ENCODE measurements at regions not wholly inside any gene's neighbourhood (a gene's known extent, or its start where the extent isn't known, plus 50 kb on each side); places are given as distances from the start of the nearest gene placed in this dataset.

- no peaks in the 10 kb centered on the region for H3K9me3 Mint-ChIP-seq
- ATAC-seq (replicated peaks) = no peak
- no peaks in the 10 kb centered on the region for H3K36me3 Mint-ChIP-seq
- DNase-seq = no peak
- no peaks in the 10 kb centered on the region for H3K4me1 Mint-ChIP-seq
- H3K4me3 Mint-ChIP-seq = no peak overlapping the region
- H3K27ac Mint-ChIP-seq = no peak overlapping the region
- no peaks in the 10 kb centered on the region for H3K27me3 Mint-ChIP-seq
Observed at GRCh38 chr2:153027533-153027932, 309.1 kb downstream of the ARL6IP6 start.

GRCh38 chr2:153020201-153020600 lies 301.8 kb downstream of the ARL6IP6 start:
- Mint-ChIP-seq H3K4me1 (no peaks in the 10 kb centered on the region), H3K4me3 (no peak overlapping the region), H3K27me3 (no peaks in the 10 kb centered on the region), H3K27ac (no peak overlapping the region), H3K36me3 (no peaks in the 10 kb centered on the region), H3K9me3 (peaks cover 15 to 19% of the 10 kb centered on the region in 2 donors)
- no peak for ATAC-seq (replicated peaks)
- no peak for DNase-seq

GRCh38 chr2:153005071-153005730 lies 286.8 kb downstream of the ARL6IP6 start:
- H3K4me3 Mint-ChIP-seq = no peak overlapping the region
- no peaks in the 10 kb centered on the region for H3K9me3 Mint-ChIP-seq
- ATAC-seq (replicated peaks) = no peak
- DNase-seq = no peak
- H3K4me1 Mint-ChIP-seq = no peaks in the 10 kb centered on the region
- H3K27ac Mint-ChIP-seq = no peak overlapping the region
- H3K36me3 Mint-ChIP-seq = no peaks in the 10 kb centered on the region
- H3K27me3 Mint-ChIP-seq = no peaks in the 10 kb centered on the region

- ATAC-seq (replicated peaks) = no peak
- no peak overlapping the region for H3K27ac Mint-ChIP-seq
- H3K36me3 Mint-ChIP-seq = no peaks in the 10 kb centered on the region
Observed at GRCh38 chr2:153004627-153005026, 286.2 kb downstream of the ARL6IP6 start.

DNA sequence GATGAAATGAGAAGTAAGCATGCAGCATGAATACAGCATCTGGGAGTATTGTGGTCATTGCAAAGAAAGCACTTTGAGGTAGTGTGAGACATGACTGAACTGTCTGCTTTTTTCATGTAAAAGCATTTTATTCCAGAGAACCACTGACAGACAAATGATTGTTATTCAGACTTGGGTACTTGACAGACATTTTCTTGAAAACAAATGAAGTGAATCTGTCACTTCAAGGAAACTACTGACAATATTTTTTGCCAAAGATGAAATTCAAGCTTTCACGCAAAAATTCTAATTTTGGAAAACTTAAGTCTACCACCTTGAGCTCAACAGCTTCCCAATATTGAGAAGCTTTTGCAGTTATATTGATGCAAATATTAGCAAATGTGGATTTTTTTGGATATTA lies 255.7 kb downstream of the ARL6IP6 start:
- no peaks in the 10 kb centered on the region for H3K36me3 Mint-ChIP-seq
- no peaks in the 10 kb centered on the region for H3K27me3 Mint-ChIP-seq
- DNase-seq (no peak), ATAC-seq (replicated peaks) (no peak)
- peaks cover 0 to 10% of the 10 kb centered on the region in 2 donors for H3K9me3 Mint-ChIP-seq
- H3K27ac Mint-ChIP-seq = no peak overlapping the region
- H3K4me3 Mint-ChIP-seq = no peak overlapping the region
- H3K4me1 Mint-ChIP-seq = no peaks in the 10 kb centered on the region

More at GRCh38 chr2:153004627-153005026, 286.2 kb downstream of the ARL6IP6 start:
- H3K4me1 Mint-ChIP-seq = no peaks in the 10 kb centered on the region
- H3K4me3 Mint-ChIP-seq = no peak overlapping the region
- no peak for DNase-seq
- H3K9me3 Mint-ChIP-seq = no peaks in the 10 kb centered on the region
- no peaks in the 10 kb centered on the region for H3K27me3 Mint-ChIP-seq

GRCh38 chr2:152971685-152972084 lies 253.3 kb downstream of the ARL6IP6 start:
- no peak for DNase-seq
- no peak overlapping the region for H3K4me3 Mint-ChIP-seq
- no peak overlapping the region for H3K27ac Mint-ChIP-seq
- H3K9me3 Mint-ChIP-seq = peaks cover 0 to 10% of the 10 kb centered on the region in 2 donors
- H3K4me1 Mint-ChIP-seq = no peaks in the 10 kb centered on the region
- no peaks in the 10 kb centered on the region for H3K27me3 Mint-ChIP-seq
- ATAC-seq (replicated peaks) = no peak
- no peaks in the 10 kb centered on the region for H3K36me3 Mint-ChIP-seq

DNA sequence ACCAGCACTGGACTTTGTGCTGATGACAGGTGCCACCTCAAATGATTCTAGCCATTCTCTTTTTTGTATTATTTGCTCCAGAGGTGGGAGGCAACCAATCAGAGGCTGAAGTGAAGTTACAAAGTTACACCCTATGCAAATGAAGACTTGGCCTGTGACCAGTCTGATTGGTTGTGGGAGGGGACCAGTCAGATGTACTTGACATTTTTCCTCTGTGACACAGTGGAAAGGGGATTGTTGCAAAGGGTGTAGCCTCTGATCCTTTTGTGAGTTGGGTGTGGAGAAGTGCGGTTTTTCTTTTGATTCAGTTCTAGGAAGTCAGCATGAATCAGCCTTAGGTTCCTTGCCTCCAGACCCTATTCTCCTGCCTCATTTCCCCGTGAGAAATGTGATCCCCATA lies 244.0 kb downstream of the ARL6IP6 start:
- no peaks in the 10 kb centered on the region for H3K27me3 Mint-ChIP-seq
- no peak overlapping the region for H3K27ac Mint-ChIP-seq
- no peak for DNase-seq
- no peak overlapping the region for H3K4me3 Mint-ChIP-seq
- H3K36me3 Mint-ChIP-seq = no peaks in the 10 kb centered on the region
- no peaks in the 10 kb centered on the region for H3K4me1 Mint-ChIP-seq
- no peak for ATAC-seq (replicated peaks)
- peaks cover 2 to 4% of the 10 kb centered on the region in 2 donors for H3K9me3 Mint-ChIP-seq

- no peak overlapping the region for H3K27ac Mint-ChIP-seq
- peaks cover 2 to 4% of the 10 kb centered on the region in 2 donors for H3K9me3 Mint-ChIP-seq
- DNase-seq = no peak
- no peak overlapping the region for H3K4me3 Mint-ChIP-seq
- no peaks in the 10 kb centered on the region for H3K4me1 Mint-ChIP-seq
- no peak for ATAC-seq (replicated peaks)
- H3K36me3 Mint-ChIP-seq = no peaks in the 10 kb centered on the region
- H3K27me3 Mint-ChIP-seq = no peaks in the 10 kb centered on the region
Observed at GRCh38 chr2:152961351-152961750, 242.9 kb downstream of the ARL6IP6 start.

- H3K27ac Mint-ChIP-seq = no peak overlapping the region
- DNase-seq = no peak
- H3K4me3 Mint-ChIP-seq = no peak overlapping the region
- H3K27me3 Mint-ChIP-seq = no peaks in the 10 kb centered on the region
- no peak for ATAC-seq (replicated peaks)
- H3K4me1 Mint-ChIP-seq = no peaks in the 10 kb centered on the region
- H3K9me3 Mint-ChIP-seq = no peaks in the 10 kb centered on the region
- H3K36me3 Mint-ChIP-seq = no peaks in the 10 kb centered on the region
Observed at GRCh38 chr2:152950126-152950525, 231.7 kb downstream of the ARL6IP6 start.

DNA sequence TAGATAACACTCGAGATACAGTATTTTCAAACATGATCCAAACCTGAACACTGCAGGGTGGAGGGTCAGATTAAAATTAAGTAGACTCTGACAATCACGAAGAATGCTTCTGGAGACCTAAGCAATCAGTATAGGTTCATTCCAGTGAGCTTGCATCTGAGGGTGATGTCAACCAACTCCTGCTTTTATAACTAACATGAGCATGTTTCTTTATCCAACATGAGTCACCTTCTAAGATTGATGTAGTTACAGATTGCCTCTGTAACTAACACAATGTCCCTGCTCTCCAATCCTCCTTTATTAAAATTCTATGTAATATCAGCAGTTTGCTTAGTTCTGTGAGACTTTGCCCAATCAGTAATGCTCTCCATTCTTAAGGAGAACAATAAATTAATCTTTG lies 225.7 kb downstream of the ARL6IP6 start:
- ATAC-seq (replicated peaks) = no peak
- no peak for DNase-seq
- no peaks in the 10 kb centered on the region for H3K27me3 Mint-ChIP-seq
- H3K9me3 Mint-ChIP-seq = peaks cover 6 to 9% of the 10 kb centered on the region in 2 donors
- no peak overlapping the region for H3K27ac Mint-ChIP-seq
- no peaks in the 10 kb centered on the region for H3K36me3 Mint-ChIP-seq
- H3K4me1 Mint-ChIP-seq = no peaks in the 10 kb centered on the region
- H3K4me3 Mint-ChIP-seq = no peak overlapping the region

DNA sequence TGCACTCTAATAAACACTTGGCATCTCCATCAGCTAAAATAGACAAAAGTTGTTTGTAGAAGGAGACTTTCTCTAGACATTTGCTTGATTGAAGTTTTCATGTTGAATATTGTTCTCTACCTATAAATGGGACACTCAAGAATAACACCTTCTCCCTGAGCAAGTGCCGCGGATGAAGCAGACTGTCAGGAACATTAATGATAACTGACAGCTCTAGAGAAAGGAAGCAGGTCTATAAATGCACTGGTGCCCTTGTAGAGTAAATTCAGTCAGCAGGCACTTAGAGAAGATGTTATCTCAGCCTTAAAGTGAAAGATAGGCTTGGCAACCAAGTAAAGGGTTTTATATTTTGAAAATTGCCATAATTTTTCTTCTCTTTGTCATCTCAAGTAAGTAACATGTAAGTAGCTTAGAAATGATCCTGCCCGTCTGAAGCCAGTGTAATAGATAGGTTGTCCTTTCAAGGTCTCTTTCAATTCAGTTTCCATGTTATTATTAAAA lies 224.6 kb downstream of the ARL6IP6 start:
- DNase-seq (no peak), ATAC-seq (replicated peaks) (no peak)
- Mint-ChIP-seq H3K9me3 (peaks cover 13 to 17% of the 10 kb centered on the region in 2 donors), H3K36me3 (no peaks in the 10 kb centered on the region), H3K4me1 (no peaks in the 10 kb centered on the region), H3K27ac (no peak overlapping the region), H3K27me3 (no peaks in the 10 kb centered on the region), H3K4me3 (no peak overlapping the region)

GRCh38 chr2:152930501-152930900 lies 212.1 kb downstream of the ARL6IP6 start:
- Mint-ChIP-seq H3K27ac (no peak overlapping the region), H3K4me1 (no peaks in the 10 kb centered on the region), H3K9me3 (no peaks in the 10 kb centered on the region), H3K27me3 (no peaks in the 10 kb centered on the region), H3K36me3 (no peaks in the 10 kb centered on the region), H3K4me3 (no peak overlapping the region)
- DNase-seq (no peak), ATAC-seq (replicated peaks) (no peak)

DNA sequence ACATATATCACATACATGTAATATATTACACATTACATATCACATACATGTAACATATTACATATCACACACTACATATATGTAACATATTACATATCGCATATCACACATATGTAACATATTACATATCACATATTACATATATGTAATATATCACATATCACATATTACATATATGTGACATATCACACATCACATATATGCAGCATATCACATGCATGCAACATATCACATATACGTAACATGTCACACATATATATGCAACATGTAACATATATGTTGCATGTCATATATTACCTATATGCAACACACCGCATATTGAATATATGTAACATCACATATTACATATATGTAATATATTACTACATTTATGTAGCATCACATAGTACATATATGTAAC lies 211.2 kb downstream of the ARL6IP6 start:
- no peak for DNase-seq
- no peak for ATAC-seq (replicated peaks)
- no peak overlapping the region for H3K4me3 Mint-ChIP-seq
- H3K9me3 Mint-ChIP-seq = no peaks in the 10 kb centered on the region
- no peak overlapping the region for H3K27ac Mint-ChIP-seq
- H3K4me1 Mint-ChIP-seq = no peaks in the 10 kb centered on the region
- H3K36me3 Mint-ChIP-seq = no peaks in the 10 kb centered on the region
- no peaks in the 10 kb centered on the region for H3K27me3 Mint-ChIP-seq

DNA sequence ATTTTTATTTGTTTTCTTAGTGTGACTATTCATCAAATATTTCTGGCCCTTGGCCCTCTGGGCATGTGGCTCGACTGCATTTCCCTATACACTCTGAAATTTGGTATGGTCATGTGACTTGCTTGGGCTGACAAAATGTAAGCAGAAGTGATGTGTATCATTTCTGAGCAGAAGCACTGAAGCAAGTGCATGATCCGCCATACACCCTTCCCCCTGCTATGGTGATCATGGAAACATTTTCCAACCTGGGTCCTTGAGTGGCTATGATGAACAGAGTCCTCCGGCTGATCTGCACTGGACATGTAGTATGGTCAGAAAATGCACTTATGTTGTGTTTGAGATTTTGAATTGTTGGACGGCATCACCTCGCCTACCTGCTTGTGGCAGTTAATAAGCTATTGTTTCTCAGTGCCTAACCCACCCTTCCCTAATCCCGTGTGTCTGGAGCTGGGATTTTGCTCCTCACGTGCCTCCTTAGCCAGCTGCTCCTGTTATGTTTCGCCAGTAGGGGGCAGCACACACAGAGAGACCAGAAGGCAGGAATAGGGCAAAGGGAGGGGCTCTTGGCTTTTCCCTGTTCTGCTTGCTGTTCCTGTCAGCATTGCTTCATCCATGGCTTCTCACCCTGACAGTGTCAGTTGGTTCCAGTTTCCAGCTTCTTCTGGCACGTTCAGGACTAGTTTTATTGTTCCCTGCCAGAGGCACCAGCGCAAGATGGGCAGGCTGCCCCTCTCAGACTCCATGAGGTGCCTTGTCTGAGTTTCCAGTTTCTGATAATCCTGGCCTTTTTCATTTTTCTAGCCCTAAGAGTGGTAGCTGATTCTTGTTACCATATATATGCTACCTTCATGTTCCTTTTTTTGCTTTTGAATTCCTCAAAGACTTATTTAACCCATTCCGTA lies 207.4 kb downstream of the ARL6IP6 start:
- Mint-ChIP-seq H3K36me3 (no peaks in the 10 kb centered on the region), H3K27me3 (no peaks in the 10 kb centered on the region), H3K4me3 (no peak overlapping the region), H3K4me1 (no peaks in the 10 kb centered on the region), H3K9me3 (no peaks in the 10 kb centered on the region), H3K27ac (no peak overlapping the region)
- no peak for DNase-seq
- ATAC-seq (replicated peaks) = peak; percentile 47 to 58

DNA sequence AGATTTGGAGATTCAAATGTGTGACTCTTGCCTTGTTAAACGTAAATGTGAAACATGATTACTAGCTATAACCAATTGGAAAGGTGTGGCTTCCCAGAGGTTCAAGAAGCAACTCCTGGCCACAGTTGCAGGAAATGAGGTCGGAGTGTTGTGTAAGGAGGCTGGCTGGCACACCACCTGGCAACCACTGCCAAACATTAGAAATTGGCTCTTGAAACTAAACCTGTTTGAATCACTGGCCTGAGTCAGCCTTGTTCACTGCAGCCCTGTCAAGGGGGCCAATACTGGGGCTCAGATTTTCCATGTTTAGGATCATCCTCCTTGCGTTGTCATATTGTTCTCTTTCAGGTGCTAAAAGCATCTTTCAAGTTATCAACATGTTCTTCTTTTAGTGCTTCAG lies 206.3 kb downstream of the ARL6IP6 start:
- no peaks in the 10 kb centered on the region for H3K9me3 Mint-ChIP-seq
- H3K27me3 Mint-ChIP-seq = no peaks in the 10 kb centered on the region
- H3K4me1 Mint-ChIP-seq = no peaks in the 10 kb centered on the region
- no peak overlapping the region for H3K27ac Mint-ChIP-seq
- no peak for DNase-seq
- no peak for ATAC-seq (replicated peaks)
- no peak overlapping the region for H3K4me3 Mint-ChIP-seq
- H3K36me3 Mint-ChIP-seq = no peaks in the 10 kb centered on the region

All from stimulated activated naive B cell treated with anti-CD40 and anti-IgM and Interleukin-4, amounts not matched to agents 10 μg/mL and 1 μg/mL and 100 μg/mL, for 72 hours (primary cell).